HL-60 (cell line): ENCODE measurements at regions not wholly inside any gene's neighbourhood (a gene's known extent, or its start where the extent isn't known, plus 50 kb on each side); places are given as distances from the start of the nearest gene placed in this dataset.

ENCODE experiments used
- DNase-seq, 2 experiments: peaks; one replicate each; pipeline ENCODE4 v3.0.0-alpha.2; 2010 to 2020; ENCODE audit warnings: low read depth in 1 of 2, low spot score in 1 of 2
- H3K27ac ChIP-seq: fragments of 250-450 bp; sonication (Bioruptor Pico); replicated peaks from 2 replicates; pipeline ENCODE4 v1.5.1; 2020; ENCODE audit warnings: mild to moderate bottlenecking, moderate library complexity
- H3K27me3 ChIP-seq: fragments of 250-450 bp; sonication (Bioruptor Pico); 2 replicates; pipeline ENCODE4 v1.5.1; 2021; ENCODE audit warnings: mild to moderate bottlenecking, moderate library complexity; ENCODE audit not compliant: insufficient read depth, poor library complexity, severe bottlenecking
- H3K4me3 ChIP-seq: replicated peaks from 2 replicates; pipeline ENCODE4 v1.5.1; 2011; ENCODE audit warnings: mild to moderate bottlenecking, control low read depth, low read length; ENCODE audit not compliant: insufficient read depth
- GABPA ChIP-seq: IDR thresholded peaks from 2 replicates; pipeline ENCODE4 v1.6.1; 2012; ENCODE audit warnings: low read depth
- POLR2AphosphoS5 ChIP-seq: IDR thresholded peaks from 2 replicates; pipeline ENCODE4 v1.6.1; 2012; ENCODE audit warnings: low read depth
- SPI1 ChIP-seq: IDR thresholded peaks from 2 replicates; pipeline ENCODE4 v1.6.1; 2012; ENCODE audit warnings: low read depth, mild to moderate bottlenecking, borderline replicate concordance
- TF ChIP-seq, protein P1 (sequence below): IDR thresholded peaks from 2 replicates; pipeline ENCODE4 v1.6.1; 2012; ENCODE audit warnings: low read depth; ENCODE audit not compliant: insufficient replicate concordance
- TF ChIP-seq, protein P2 (sequence below): IDR thresholded peaks from one replicate; pipeline ENCODE4 v1.5.1; 2011; ENCODE audit warnings: low read length, control low read depth, inconsistent platforms; ENCODE audit not compliant: insufficient read depth

DNA sequence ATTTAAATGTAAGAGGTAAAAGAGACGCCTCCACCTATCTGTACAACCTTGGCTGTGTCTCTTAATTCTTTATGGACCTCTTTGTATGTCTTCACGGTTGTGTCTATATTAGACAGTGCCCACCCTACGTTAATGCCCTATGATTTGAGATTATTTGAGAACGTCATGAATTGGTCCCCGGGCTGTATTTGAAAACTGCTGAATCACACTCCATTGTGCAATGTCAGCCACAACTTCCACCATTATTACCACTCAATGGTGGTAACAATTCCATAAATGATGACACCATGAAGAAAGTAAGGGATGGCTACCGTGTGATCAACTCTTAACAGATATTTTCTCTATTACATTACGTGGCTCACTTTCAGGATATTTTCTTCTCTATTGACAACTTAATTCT, 182.4 kb upstream of the RBFOX1 start:
- no peaks in the 10 kb centered on the region for H3K27me3 ChIP-seq
- no peak overlapping the region for H3K4me3 ChIP-seq
- TF ChIP-seq GABPA: no peak
- no peak for TF ChIP-seq POLR2AphosphoS5
- TF ChIP-seq, protein P1, sequence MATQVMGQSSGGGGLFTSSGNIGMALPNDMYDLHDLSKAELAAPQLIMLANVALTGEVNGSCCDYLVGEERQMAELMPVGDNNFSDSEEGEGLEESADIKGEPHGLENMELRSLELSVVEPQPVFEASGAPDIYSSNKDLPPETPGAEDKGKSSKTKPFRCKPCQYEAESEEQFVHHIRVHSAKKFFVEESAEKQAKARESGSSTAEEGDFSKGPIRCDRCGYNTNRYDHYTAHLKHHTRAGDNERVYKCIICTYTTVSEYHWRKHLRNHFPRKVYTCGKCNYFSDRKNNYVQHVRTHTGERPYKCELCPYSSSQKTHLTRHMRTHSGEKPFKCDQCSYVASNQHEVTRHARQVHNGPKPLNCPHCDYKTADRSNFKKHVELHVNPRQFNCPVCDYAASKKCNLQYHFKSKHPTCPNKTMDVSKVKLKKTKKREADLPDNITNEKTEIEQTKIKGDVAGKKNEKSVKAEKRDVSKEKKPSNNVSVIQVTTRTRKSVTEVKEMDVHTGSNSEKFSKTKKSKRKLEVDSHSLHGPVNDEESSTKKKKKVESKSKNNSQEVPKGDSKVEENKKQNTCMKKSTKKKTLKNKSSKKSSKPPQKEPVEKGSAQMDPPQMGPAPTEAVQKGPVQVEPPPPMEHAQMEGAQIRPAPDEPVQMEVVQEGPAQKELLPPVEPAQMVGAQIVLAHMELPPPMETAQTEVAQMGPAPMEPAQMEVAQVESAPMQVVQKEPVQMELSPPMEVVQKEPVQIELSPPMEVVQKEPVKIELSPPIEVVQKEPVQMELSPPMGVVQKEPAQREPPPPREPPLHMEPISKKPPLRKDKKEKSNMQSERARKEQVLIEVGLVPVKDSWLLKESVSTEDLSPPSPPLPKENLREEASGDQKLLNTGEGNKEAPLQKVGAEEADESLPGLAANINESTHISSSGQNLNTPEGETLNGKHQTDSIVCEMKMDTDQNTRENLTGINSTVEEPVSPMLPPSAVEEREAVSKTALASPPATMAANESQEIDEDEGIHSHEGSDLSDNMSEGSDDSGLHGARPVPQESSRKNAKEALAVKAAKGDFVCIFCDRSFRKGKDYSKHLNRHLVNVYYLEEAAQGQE: no peak
- TF ChIP-seq, protein P2, sequence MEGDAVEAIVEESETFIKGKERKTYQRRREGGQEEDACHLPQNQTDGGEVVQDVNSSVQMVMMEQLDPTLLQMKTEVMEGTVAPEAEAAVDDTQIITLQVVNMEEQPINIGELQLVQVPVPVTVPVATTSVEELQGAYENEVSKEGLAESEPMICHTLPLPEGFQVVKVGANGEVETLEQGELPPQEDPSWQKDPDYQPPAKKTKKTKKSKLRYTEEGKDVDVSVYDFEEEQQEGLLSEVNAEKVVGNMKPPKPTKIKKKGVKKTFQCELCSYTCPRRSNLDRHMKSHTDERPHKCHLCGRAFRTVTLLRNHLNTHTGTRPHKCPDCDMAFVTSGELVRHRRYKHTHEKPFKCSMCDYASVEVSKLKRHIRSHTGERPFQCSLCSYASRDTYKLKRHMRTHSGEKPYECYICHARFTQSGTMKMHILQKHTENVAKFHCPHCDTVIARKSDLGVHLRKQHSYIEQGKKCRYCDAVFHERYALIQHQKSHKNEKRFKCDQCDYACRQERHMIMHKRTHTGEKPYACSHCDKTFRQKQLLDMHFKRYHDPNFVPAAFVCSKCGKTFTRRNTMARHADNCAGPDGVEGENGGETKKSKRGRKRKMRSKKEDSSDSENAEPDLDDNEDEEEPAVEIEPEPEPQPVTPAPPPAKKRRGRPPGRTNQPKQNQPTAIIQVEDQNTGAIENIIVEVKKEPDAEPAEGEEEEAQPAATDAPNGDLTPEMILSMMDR: no peak
- no peak for TF ChIP-seq SPI1

DNA sequence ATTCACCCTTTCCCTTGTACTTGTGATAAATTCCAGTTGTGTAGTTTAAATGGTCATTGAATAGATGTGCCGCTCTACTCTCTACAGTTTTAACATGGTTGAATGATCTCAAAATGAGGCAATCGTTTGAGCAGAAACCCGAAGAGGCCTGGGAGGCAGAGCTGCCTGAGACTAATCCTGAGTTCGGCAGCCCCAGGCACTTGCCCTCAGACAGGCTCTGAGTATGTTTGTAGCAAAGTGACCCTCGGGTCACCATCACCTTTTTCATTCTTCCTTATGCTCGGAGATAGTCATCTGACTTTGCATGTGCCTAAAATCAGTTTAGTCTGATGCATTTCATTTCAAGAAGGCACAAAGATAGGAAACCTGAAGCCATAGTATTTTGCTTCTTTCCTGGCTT, 184.0 kb upstream of the RBFOX1 start:
- Histone ChIP-seq H3K27ac (no peak overlapping the region), H3K4me3 (no peak overlapping the region), H3K27me3 (no peaks in the 10 kb centered on the region)
- TF ChIP-seq POLR2AphosphoS5 (no peak), GABPA (no peak), SPI1 (no peak)
- TF ChIP-seq, protein P2: no peak
- TF ChIP-seq, protein P1: no peak
- DNase-seq: no peak

More for the DNA sequence above, 182.4 kb upstream of the RBFOX1 start:
- H3K27ac ChIP-seq: no peak overlapping the region
- no peak for DNase-seq

DNA sequence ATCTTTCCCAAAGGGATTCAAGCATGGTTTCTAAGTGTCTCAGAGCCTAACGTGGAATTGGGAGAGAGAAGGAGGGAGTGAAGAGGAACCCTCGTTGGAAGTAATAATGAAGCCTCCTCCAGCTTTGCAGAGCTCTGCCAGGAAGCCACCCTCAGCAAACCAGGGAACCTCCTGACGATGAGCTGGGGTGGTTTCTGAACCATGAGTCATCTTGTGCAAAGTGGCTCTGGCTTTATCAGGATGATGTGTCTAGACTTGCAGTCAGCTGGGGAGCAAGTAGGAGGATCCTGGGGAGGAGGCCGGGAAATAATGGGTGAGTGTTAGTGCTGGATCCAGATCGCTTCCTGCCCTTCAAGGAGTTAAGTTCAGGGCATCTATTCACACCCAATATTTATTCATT, 191.7 kb upstream of the RBFOX1 start:
- H3K4me3 ChIP-seq: no peak overlapping the region
- no peaks in the 10 kb centered on the region for H3K27me3 ChIP-seq
- DNase-seq: no peak
- H3K27ac ChIP-seq: no peak overlapping the region
- TF ChIP-seq, protein P2: no peak
- no peak for TF ChIP-seq GABPA
- no peak for TF ChIP-seq SPI1
- TF ChIP-seq, protein P1: no peak
- TF ChIP-seq POLR2AphosphoS5: no peak
